Right lobe of liver (tissue), 6 donors: ENCODE measurements at regions not wholly inside any gene's neighbourhood (a gene's known extent, or its start where the extent isn't known, plus 50 kb on each side); places are given as distances from the start of the nearest gene placed in this dataset.

Experiments used
- ATAC-seq, 4 donors: fragments of 200-7000 bp; cut with Tn5 transposase; one replicate each; pipeline ENCODE4 v1.9.1; 2020; ENCODE audit warnings: mild to moderate bottlenecking in 4 of 4, moderate library complexity in 4 of 4
- DNase-seq, 3 donors: peaks; one replicate each; pipeline ENCODE4 v3.0.0-alpha.2; 2020
- H3K27ac ChIP-seq, 3 donors: fragments of 200-600 bp; one replicate each; pipeline ENCODE4 v1.8.0; 2022
- H3K27me3 ChIP-seq, 2 donors: fragments of 200-600 bp; one replicate each; pipeline ENCODE4 v1.8.0; 2022
- H3K36me3 ChIP-seq, 4 donors: fragments of 200-600 bp; sonication (generic) in 1 of 4; one replicate each; pipeline versions ENCODE4 v1.5.1 to v1.8.0; 2017 to 2022; ENCODE audit warnings: control low read depth in 1 of 4
- H3K4me1 ChIP-seq, 4 donors: fragments of 200-600 bp; sonication (generic) in 1 of 4; one replicate each; pipeline versions ENCODE4 v1.5.1 to v1.8.0; 2017 to 2022; ENCODE audit warnings: control low read depth in 1 of 4
- H3K4me3 ChIP-seq, 3 donors: fragments of 200-600 bp; one replicate each; pipeline ENCODE4 v1.8.0; 2022
- H3K9me3 ChIP-seq, 4 donors: fragments of 200-600 bp; sonication (generic) in 1 of 4; one replicate each; pipeline versions ENCODE4 v1.5.1 to v1.8.0; 2017 to 2022; ENCODE audit warnings: control low read depth in 1 of 4
- POLR2A ChIP-seq: fragments of 450-650 bp; IDR thresholded peaks from one replicate; pipeline ENCODE4 v1.6.1; 2017; ENCODE audit warnings: antibody characterized with exemption, mild to moderate bottlenecking
- WGBS: methylation state at CpG from one replicate; pipeline ENCODE4 v1.1.6; 2018; ENCODE audit warnings: low coverage, low lambda C conversion rate; ENCODE audit not compliant: insufficient coverage; ENCODE audit errors: missing lambda C conversion rate; 5-methylcytosine and 5-hydroxymethylcytosine counted together
- intact Hi-C, 2 donors: fragments of 100-400 bp; cut with DNase I; formaldehyde crosslinking; loops; one replicate each; pipeline versions ENCODE4 v1.11.2 to v1.14.1; 2022
- TF ChIP-seq, protein P1 (sequence below), 4 donors: fragments of 200-600 bp in 3 of 4; fragments of 450-650 bp in 1 of 4; IDR thresholded peaks; one replicate each; pipeline versions ENCODE4 v1.5.1 to v1.8.0; 2016 to 2022; ENCODE audit warnings: antibody characterized with exemption in 4 of 4, mild to moderate bottlenecking in 2 of 4
- donor health status: DM: no; HTN: yes; CAD: no.
- donor health status: DM: no; HTN: no; CAD: no.
- donor health status: DM: no; HTN: no; CAD: no.
- donor health status: DM: no; HTN: yes; CAD: no.
- donor health status: DM: no; HTN: yes; CAD: no.

DNA sequence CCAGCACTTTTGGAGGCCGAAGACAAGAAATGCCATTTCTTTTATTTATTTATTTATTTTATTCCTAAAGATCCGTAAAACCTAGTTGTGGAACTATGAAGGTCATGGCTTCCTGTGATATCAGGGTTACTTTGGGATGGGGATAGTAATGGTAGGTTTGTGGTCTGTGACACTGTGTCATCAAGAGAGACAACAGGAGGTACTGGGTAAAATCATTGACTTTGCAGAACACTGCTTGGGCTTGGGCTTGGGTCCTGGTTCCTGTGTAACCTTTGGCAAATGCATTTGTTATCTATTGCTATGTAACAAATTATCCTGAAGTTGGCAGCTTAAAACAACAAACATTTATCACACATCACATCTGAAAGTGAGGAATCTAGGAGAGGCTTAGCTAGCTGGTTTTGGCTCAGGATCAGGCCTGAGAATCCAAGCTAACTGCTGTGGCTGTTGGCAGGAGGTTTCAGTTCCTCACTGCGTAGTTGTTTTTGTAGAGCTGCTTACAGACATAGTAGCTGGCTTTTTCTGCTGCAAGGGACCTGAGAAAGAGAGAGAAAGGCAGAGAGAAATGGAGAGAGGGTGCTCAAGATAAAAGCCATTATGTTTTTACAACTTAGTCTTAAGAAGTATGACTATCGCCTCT lies 576.4 kb upstream of the SLIT2 start:
- Histone ChIP-seq H3K27me3 (no peaks in the 10 kb centered on the region), H3K27ac (no peak overlapping the region), H3K36me3 (no peaks in the 10 kb centered on the region), H3K9me3 (no peaks in the 10 kb centered on the region), H3K4me1 (no peaks in the 10 kb centered on the region), H3K4me3 (no peak overlapping the region)
- 60% methylated on average over 4 of the region's 4 CpGs for WGBS
- DNase-seq (no peak), ATAC-seq (no peak)
- TF ChIP-seq, protein P1, sequence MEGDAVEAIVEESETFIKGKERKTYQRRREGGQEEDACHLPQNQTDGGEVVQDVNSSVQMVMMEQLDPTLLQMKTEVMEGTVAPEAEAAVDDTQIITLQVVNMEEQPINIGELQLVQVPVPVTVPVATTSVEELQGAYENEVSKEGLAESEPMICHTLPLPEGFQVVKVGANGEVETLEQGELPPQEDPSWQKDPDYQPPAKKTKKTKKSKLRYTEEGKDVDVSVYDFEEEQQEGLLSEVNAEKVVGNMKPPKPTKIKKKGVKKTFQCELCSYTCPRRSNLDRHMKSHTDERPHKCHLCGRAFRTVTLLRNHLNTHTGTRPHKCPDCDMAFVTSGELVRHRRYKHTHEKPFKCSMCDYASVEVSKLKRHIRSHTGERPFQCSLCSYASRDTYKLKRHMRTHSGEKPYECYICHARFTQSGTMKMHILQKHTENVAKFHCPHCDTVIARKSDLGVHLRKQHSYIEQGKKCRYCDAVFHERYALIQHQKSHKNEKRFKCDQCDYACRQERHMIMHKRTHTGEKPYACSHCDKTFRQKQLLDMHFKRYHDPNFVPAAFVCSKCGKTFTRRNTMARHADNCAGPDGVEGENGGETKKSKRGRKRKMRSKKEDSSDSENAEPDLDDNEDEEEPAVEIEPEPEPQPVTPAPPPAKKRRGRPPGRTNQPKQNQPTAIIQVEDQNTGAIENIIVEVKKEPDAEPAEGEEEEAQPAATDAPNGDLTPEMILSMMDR (IDR thresholded peaks at IDR 0.05), result no peak
- TF ChIP-seq POLR2A, result no peak
- intact Hi-C loops, result no loop called here

DNA sequence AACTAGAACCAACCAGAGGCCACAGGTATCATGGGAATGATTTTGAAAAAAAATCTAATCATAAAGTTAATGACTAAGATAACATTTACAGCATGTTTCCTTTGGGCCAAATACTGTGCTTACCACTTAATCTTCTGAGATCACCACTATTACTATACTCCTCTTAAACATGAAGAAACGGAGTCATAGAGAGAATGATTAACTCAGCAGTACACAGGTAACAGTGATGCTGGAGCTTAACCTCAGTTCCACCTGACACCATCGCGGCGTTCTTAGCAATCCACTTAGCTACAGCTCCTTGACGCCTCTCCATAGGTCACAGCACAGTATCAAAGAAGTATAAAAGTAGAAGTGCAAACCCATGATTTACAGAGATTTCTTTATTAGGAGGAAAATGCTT lies 592.6 kb upstream of the SLIT2 start:
- WGBS, result 68% methylated on average over 5 of the region's 5 CpGs
- no peak for ATAC-seq

DNA sequence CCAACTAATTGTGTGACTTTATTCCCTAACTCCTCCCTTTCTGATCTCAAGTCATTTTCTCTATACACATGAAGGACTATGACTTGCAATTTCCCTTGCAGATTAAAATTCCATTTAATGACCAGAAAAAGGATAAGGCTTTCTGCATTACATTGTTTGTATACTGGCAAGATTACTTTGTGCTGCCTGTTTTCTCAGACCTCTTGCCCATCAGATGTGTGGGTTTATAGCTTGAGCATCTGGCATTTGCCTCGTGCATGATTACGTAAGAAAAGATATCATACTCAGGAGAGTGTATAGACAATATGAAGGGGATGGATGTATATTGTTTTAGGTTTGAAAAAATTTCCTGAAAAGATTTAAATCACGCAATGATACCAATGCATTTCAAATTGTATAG lies 593.8 kb upstream of the SLIT2 start:
- H3K4me3 ChIP-seq, result no peak overlapping the region
- H3K9me3 ChIP-seq, result no peaks in the 10 kb centered on the region
- ATAC-seq (no peak), DNase-seq (no peak)
- H3K36me3 ChIP-seq, result no peaks in the 10 kb centered on the region
- intact Hi-C loops, result no loop called here
- no peaks in the 10 kb centered on the region for H3K27me3 ChIP-seq
- H3K4me1 ChIP-seq, result no peaks in the 10 kb centered on the region
- TF ChIP-seq, protein P1 (IDR thresholded peaks at IDR 0.05), result no peak
- no peak for TF ChIP-seq POLR2A
- WGBS, result 60% methylated on average over 3 of the region's 3 CpGs
- H3K27ac ChIP-seq, result no peak overlapping the region

More for the DNA sequence above, 592.6 kb upstream of the SLIT2 start:
- no peak for TF ChIP-seq POLR2A
- H3K27ac ChIP-seq, result no peak overlapping the region
- no peak overlapping the region for H3K4me3 ChIP-seq
- no peaks in the 10 kb centered on the region for H3K36me3 ChIP-seq
- H3K27me3 ChIP-seq, result no peaks in the 10 kb centered on the region
- no peaks in the 10 kb centered on the region for H3K9me3 ChIP-seq
- no peak for DNase-seq
- H3K4me1 ChIP-seq, result no peaks in the 10 kb centered on the region
- intact Hi-C loops, result no loop called here

DNA sequence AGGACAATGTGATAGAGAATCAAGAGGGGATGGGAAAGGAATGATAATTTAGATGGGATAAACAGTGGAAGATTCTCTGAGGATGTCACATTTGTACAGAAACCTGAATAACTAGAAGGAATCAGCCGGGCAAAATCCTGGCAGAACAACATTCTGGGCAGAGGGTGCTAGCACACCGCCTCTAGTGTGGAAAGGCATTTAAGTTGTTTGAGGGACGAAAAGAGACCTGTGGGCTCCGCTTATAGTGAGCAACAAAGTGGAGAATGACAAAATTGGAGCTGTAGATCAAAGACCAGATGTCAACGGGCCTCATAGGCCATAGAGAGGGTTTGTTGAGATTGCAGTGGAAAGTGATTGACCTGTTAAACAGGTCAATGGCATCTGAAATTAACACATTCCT lies 596.0 kb upstream of the SLIT2 start:
- no peaks in the 10 kb centered on the region for H3K4me1 ChIP-seq
- TF ChIP-seq, protein P1 (IDR thresholded peaks at IDR 0.05), result no peak
- no peak for TF ChIP-seq POLR2A
- no peak for DNase-seq
- H3K27me3 ChIP-seq, result no peaks in the 10 kb centered on the region
- 48% methylated on average over 4 of the region's 5 CpGs for WGBS
- no peaks in the 10 kb centered on the region for H3K36me3 ChIP-seq
- intact Hi-C loops, result no loop called here
- H3K27ac ChIP-seq, result no peak overlapping the region
- no peaks in the 10 kb centered on the region for H3K9me3 ChIP-seq
- no peak overlapping the region for H3K4me3 ChIP-seq
- ATAC-seq, result no peak

DNA sequence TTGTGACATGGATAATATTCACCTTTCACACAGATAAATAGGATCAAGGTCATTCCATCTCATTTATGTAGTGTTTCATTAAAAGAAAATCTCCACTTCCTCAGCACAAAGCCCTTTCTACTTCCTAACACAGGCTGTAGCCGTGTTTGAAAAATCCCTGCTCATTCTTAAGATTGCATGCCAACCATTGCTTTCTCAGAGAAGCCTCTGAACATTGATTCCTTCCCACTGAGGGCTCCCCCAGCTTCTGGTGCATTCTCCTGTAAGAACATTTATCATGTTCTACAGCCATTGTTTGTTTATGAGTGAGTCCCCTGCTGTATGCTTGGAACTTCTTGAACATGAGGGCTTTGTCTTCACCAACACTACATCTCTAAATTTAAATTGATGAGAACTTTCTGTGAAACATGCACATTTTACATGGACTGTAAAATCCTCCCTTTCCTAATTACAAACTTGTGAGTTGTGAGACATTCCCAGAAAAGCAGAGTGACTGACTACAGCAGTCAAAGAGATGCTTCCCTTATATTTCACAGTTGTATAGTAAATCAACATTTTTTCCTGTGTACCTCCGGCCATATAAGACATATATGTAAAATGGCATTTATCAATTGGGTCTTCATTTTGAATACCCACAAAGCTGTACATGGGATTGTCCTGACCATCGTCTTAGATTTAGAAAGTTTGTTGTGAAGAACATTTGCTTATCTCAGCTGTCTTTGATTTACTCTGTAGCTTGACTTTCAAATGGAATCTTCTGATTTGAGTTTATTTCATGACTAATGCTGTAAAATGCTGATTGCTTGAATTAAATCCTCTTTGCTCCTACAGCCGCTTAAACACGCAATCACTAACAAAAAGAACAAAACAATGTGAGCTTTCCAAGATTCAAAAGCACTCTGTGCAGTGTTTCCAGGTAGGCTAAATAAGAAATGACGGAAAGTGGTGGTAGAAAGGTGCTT lies 600.5 kb upstream of the SLIT2 start:
- Histone ChIP-seq H3K4me1 (no peaks in the 10 kb centered on the region), H3K4me3 (no peak overlapping the region), H3K27me3 (no peaks in the 10 kb centered on the region), H3K9me3 (no peaks in the 10 kb centered on the region), H3K36me3 (no peaks in the 10 kb centered on the region), H3K27ac (no peak overlapping the region)
- 48% methylated on average over 6 of the region's 6 CpGs for WGBS
- DNase-seq (no peak), ATAC-seq (no peak)
- TF ChIP-seq, protein P1 (IDR thresholded peaks at IDR 0.05), result no peak
- no peak for TF ChIP-seq POLR2A
- intact Hi-C loops, result no loop called here
